HEK293 (cell line): ENCODE measurements at regions not wholly inside any gene's neighbourhood (a gene's known extent, or its start where the extent isn't known, plus 50 kb on each side); places are given as distances from the start of the nearest gene placed in this dataset.

Experiments
- EGR2 ChIP-seq: fragments of 450-650 bp; formaldehyde crosslinking; IDR thresholded peaks from 2 replicates; pipeline ENCODE4 v1.5.1; 2016; ENCODE audit warnings: low read depth, missing biosample characterization, missing genetic modification characterization
- SALL2 ChIP-seq: fragments of 450-650 bp; formaldehyde crosslinking; IDR thresholded peaks from 2 replicates; pipeline ENCODE4 v1.5.0; 2017; ENCODE audit warnings: missing biosample characterization, mild to moderate bottlenecking, missing genetic modification characterization, borderline replicate concordance
- ZNF121 ChIP-seq: fragments of 450-650 bp; formaldehyde crosslinking; IDR thresholded peaks from 2 replicates; pipeline ENCODE4 v1.5.1; 2016; ENCODE audit warnings: missing biosample characterization, missing genetic modification characterization
- ZNF660 ChIP-seq: fragments of 450-650 bp; IDR thresholded peaks from 2 replicates; pipeline ENCODE4 v1.5.1; 2018; ENCODE audit warnings: missing biosample characterization, mild to moderate bottlenecking, missing genetic modification characterization
- TF ChIP-seq, protein P1 (sequence below): fragments of 450-650 bp; formaldehyde crosslinking; IDR thresholded peaks from 2 replicates; pipeline ENCODE4 v1.5.1; 2016; ENCODE audit warnings: missing biosample characterization, missing genetic modification characterization, low read depth
- TF ChIP-seq, protein P2 (sequence below): fragments of 450-650 bp; formaldehyde crosslinking; IDR thresholded peaks from 2 replicates; pipeline ENCODE4 v1.5.1; 2016; ENCODE audit warnings: missing biosample characterization, missing genetic modification characterization

DNA sequence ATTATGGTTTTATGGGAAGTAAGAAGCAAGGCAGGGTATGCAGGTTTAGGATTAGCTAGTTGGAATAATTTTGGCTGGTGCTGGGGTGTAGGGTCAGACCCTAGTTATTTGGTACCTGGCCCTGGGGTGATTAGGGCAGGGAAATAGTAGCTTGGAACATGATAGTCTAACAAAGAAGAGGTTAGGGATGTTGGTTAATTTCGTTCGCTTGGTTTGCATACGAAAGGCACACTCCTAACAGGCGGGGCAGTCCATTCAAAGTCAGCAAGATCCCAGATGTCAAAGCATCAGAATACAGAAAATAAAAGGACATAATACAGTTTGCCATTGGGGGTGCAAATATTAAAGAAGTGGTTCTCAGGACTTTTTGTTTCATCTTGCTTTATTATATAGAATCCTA is 55.7 kb upstream of the ITPRID1 start:
- TF ChIP-seq EGR2 (tag by site-specific recombination) = no peak
- TF ChIP-seq, protein P1, sequence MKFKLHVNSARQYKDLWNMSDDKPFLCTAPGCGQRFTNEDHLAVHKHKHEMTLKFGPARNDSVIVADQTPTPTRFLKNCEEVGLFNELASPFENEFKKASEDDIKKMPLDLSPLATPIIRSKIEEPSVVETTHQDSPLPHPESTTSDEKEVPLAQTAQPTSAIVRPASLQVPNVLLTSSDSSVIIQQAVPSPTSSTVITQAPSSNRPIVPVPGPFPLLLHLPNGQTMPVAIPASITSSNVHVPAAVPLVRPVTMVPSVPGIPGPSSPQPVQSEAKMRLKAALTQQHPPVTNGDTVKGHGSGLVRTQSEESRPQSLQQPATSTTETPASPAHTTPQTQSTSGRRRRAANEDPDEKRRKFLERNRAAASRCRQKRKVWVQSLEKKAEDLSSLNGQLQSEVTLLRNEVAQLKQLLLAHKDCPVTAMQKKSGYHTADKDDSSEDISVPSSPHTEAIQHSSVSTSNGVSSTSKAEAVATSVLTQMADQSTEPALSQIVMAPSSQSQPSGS (tag by site-specific recombination) = no peak
- TF ChIP-seq SALL2 (tag by site-specific recombination) = no peak
- no peak for TF ChIP-seq ZNF660
- no peak for TF ChIP-seq ZNF121
- TF ChIP-seq, protein P2, sequence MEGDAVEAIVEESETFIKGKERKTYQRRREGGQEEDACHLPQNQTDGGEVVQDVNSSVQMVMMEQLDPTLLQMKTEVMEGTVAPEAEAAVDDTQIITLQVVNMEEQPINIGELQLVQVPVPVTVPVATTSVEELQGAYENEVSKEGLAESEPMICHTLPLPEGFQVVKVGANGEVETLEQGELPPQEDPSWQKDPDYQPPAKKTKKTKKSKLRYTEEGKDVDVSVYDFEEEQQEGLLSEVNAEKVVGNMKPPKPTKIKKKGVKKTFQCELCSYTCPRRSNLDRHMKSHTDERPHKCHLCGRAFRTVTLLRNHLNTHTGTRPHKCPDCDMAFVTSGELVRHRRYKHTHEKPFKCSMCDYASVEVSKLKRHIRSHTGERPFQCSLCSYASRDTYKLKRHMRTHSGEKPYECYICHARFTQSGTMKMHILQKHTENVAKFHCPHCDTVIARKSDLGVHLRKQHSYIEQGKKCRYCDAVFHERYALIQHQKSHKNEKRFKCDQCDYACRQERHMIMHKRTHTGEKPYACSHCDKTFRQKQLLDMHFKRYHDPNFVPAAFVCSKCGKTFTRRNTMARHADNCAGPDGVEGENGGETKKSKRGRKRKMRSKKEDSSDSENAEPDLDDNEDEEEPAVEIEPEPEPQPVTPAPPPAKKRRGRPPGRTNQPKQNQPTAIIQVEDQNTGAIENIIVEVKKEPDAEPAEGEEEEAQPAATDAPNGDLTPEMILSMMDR = no peak
